Aorta (tissue), 5 donors: ENCODE measurements at regions not wholly inside any gene's neighbourhood (a gene's known extent, or its start where the extent isn't known, plus 50 kb on each side); places are given as distances from the start of the nearest gene placed in this dataset.

Experiments used
- ATAC-seq: fragments of 200-7000 bp; cut with Tn5 transposase; one replicate; pipeline ENCODE4 v1.9.1; 2022; ENCODE audit warnings: moderate library complexity; ENCODE audit not compliant: low FRiP score
- DNase-seq, 2 donors: peaks; one replicate each; pipeline ENCODE4 v3.0.0-alpha.2; 2020
- H3K27ac ChIP-seq, 2 donors: one replicate each; pipeline ENCODE4 v1.5.1; 2013; ENCODE audit warnings: low read length in 2 of 2, mild to moderate bottlenecking in 2 of 2, moderate library complexity in 2 of 2, control low read depth in 1 of 2, inconsistent platforms in 1 of 2, low read depth in 1 of 2
- H3K27me3 ChIP-seq, 2 donors: one replicate each; pipeline ENCODE4 v1.6.1; 2013; ENCODE audit warnings: control low read depth in 1 of 2, low read length in 1 of 2, mild to moderate bottlenecking in 1 of 2, moderate library complexity in 1 of 2; ENCODE audit not compliant: insufficient read depth in 2 of 2, control insufficient read depth in 1 of 2
- H3K36me3 ChIP-seq, 2 donors: one replicate each; pipeline ENCODE4 v1.6.1; 2013; ENCODE audit warnings: control low read depth in 1 of 2, low read length in 1 of 2, mild to moderate bottlenecking in 1 of 2; ENCODE audit not compliant: insufficient read depth in 2 of 2, control insufficient read depth in 1 of 2
- H3K4me1 ChIP-seq, 2 donors: one replicate each; pipeline ENCODE4 v1.6.1; 2013; ENCODE audit warnings: low read length in 2 of 2, control low read depth in 1 of 2, mild to moderate bottlenecking in 1 of 2, moderate library complexity in 1 of 2; ENCODE audit not compliant: insufficient read depth in 2 of 2, control insufficient read depth in 1 of 2
- H3K4me3 ChIP-seq, 2 donors: one replicate each; pipeline ENCODE4 v1.5.1; 2013; ENCODE audit warnings: low read length in 2 of 2, control low read depth in 1 of 2, mild to moderate bottlenecking in 1 of 2
- H3K9me3 ChIP-seq: one replicate; pipeline ENCODE4 v1.6.1; 2013; ENCODE audit warnings: mild to moderate bottlenecking, low read length; ENCODE audit not compliant: control insufficient read depth
- WGBS, 2 donors: extraction: QIAGEN DNeasy Blood & Tissue Kit; methylation state at CpG; one replicate each; pipeline ENCODE4 v1.1.7; 2013; 5-methylcytosine and 5-hydroxymethylcytosine counted together
- intact Hi-C, 2 donors: fragments of 100-400 bp; cut with DNase I; formaldehyde crosslinking; loops; one replicate each; pipeline versions ENCODE4 v1.14.2 to v1.15.0; 2022
- donor health status: healthy with polysubstance abuse.
- donor health status: Bipolar disorder and iron deficiency.
- donor health status: DM: no; HTN: no; CAD: no.
- donor health status: DM: no; HTN: no; CAD: no.
- donor health status: DM: yes; HTN: yes; CAD: no.

- no peak overlapping the region for H3K27ac ChIP-seq
- H3K36me3 ChIP-seq = peaks cover 0 to 1% of the 10 kb centered on the region in 2 donors
- 87 to 88% methylated on average over 2 of the region's 2 CpGs for WGBS, 2 donors
- DNase-seq (no peak), ATAC-seq (no peak)
- H3K9me3 ChIP-seq = peaks cover 1% of the 10 kb centered on the region
- H3K4me3 ChIP-seq = no peak overlapping the region
- intact Hi-C loops = no loop called here
- no peaks in the 10 kb centered on the region for H3K27me3 ChIP-seq
- H3K4me1 ChIP-seq = no peaks in the 10 kb centered on the region
Observed at GRCh38 chr5:153863951-153864350, 174.8 kb downstream of the FAM114A2 start.
